WTC11 (cell line): ENCODE measurements at regions not wholly inside any gene's neighbourhood (a gene's known extent, or its start where the extent isn't known, plus 50 kb on each side); places are given as distances from the start of the nearest gene placed in this dataset.

Source experiments
- ATAC-seq: fragments of 200-7000 bp; cut with Tn5 transposase; 2 replicates; pipeline ENCODE4 v1.10.0; 2021; ENCODE audit warnings: mild to moderate bottlenecking, moderate library complexity
- CTCF ChIA-PET: fragments of 300-600 bp; sonication (Branson Sonifier 250); formaldehyde crosslinking; loops from one replicate; lab custom pipeline; 2021; ENCODE audit warnings: antibody characterized with exemption; lab: Charles Lee
- POLR2A ChIA-PET: fragments of 350-600 bp; sonication (Branson Sonifier 250); formaldehyde crosslinking; loops from one replicate; lab custom pipeline; 2021; ENCODE audit warnings: antibody characterized with exemption; lab: Charles Lee
- DNase-seq: peaks from one replicate; pipeline ENCODE4 v3.0.0; 2021; ENCODE audit warnings: low spot score
- H3K27ac Mint-ChIP-seq: 2 replicates; pipeline ENCODE4 v1.8.0; 2021; ENCODE audit warnings: mixed read lengths
- H3K27me3 Mint-ChIP-seq: 2 replicates; pipeline ENCODE4 v1.8.0; 2021; ENCODE audit warnings: low read depth, mild to moderate bottlenecking, moderate library complexity, mixed read lengths
- H3K36me3 Mint-ChIP-seq: 2 replicates; pipeline ENCODE4 v1.8.0; 2021; ENCODE audit warnings: mixed read lengths
- H3K4me1 Mint-ChIP-seq: 2 replicates; pipeline ENCODE4 v1.8.0; 2022; ENCODE audit warnings: mixed read lengths
- H3K4me3 Mint-ChIP-seq: 2 replicates; pipeline ENCODE4 v1.8.0; 2021; ENCODE audit warnings: mild to moderate bottlenecking, moderate library complexity, mixed read lengths
- H3K9me3 Mint-ChIP-seq: 2 replicates; pipeline ENCODE4 v1.8.0; 2021; ENCODE audit warnings: mixed read lengths
- ATF1 ChIP-seq: sonication (generic); formaldehyde crosslinking; IDR thresholded peaks from 2 replicates; pipeline ENCODE4 v1.8.1; 2023; ENCODE audit warnings: mild to moderate bottlenecking, moderate library complexity, missing genetic modification reagents
- ATF2 ChIP-seq: sonication (generic); formaldehyde crosslinking; IDR thresholded peaks from 2 replicates; pipeline ENCODE4 v1.8.1; 2022; ENCODE audit warnings: low read depth, missing genetic modification reagents, borderline replicate concordance
- FOXK1 ChIP-seq: sonication (generic); formaldehyde crosslinking; IDR thresholded peaks from 2 replicates; pipeline ENCODE4 v1.8.0; 2022; ENCODE audit warnings: mild to moderate bottlenecking, moderate library complexity, missing genetic modification reagents
- FOXP1 ChIP-seq: sonication (generic); formaldehyde crosslinking; IDR thresholded peaks from 2 replicates; pipeline ENCODE4 v1.8.0; 2022; ENCODE audit warnings: missing genetic modification reagents, mild to moderate bottlenecking, moderate library complexity, borderline replicate concordance
- GRHL2 ChIP-seq: fragments of 250-450 bp; sonication (Bioruptor Pico); IDR thresholded peaks from 2 replicates; pipeline ENCODE4 v1.8.0; 2022; ENCODE audit warnings: mild to moderate bottlenecking, moderate library complexity; ENCODE audit not compliant: insufficient replicate concordance, severe bottlenecking
- HMGXB4 ChIP-seq: sonication (generic); formaldehyde crosslinking; IDR thresholded peaks from 2 replicates; pipeline ENCODE4 v1.8.1; 2023; ENCODE audit warnings: mild to moderate bottlenecking, moderate library complexity, missing genetic modification reagents
- IRF1 ChIP-seq: sonication (generic); formaldehyde crosslinking; IDR thresholded peaks from 2 replicates; pipeline ENCODE4 v1.8.0; 2023; ENCODE audit warnings: missing genetic modification reagents
- IRF2 ChIP-seq: sonication (generic); formaldehyde crosslinking; IDR thresholded peaks from 2 replicates; pipeline ENCODE4 v1.8.0; 2022; ENCODE audit warnings: low read depth, missing genetic modification reagents, borderline replicate concordance
- JUN ChIP-seq: sonication (generic); formaldehyde crosslinking; IDR thresholded peaks from 2 replicates; pipeline ENCODE4 v1.8.0; 2023; ENCODE audit warnings: mild to moderate bottlenecking, missing genetic modification reagents
- MLX ChIP-seq: sonication (generic); formaldehyde crosslinking; IDR thresholded peaks from 2 replicates; pipeline ENCODE4 v1.8.1; 2023; ENCODE audit warnings: mild to moderate bottlenecking, missing genetic modification reagents, moderate library complexity
- NFATC4 ChIP-seq: fragments of 250-450 bp; sonication (Bioruptor Pico); IDR thresholded peaks from 2 replicates; pipeline ENCODE4 v1.9.0; 2021; ENCODE audit warnings: mild to moderate bottlenecking
- NR1H2 ChIP-seq: sonication (generic); formaldehyde crosslinking; IDR thresholded peaks from 2 replicates; pipeline ENCODE4 v1.9.0; 2021; ENCODE audit warnings: mild to moderate bottlenecking, moderate library complexity, missing genetic modification reagents
- PREB ChIP-seq: sonication (generic); formaldehyde crosslinking; IDR thresholded peaks from 2 replicates; pipeline ENCODE4 v1.8.1; 2022; ENCODE audit warnings: mild to moderate bottlenecking, missing genetic modification reagents, moderate library complexity, borderline replicate concordance
- RORB ChIP-seq: fragments of 250-450 bp; sonication (Bioruptor Pico); IDR thresholded peaks from 2 replicates; pipeline ENCODE4 v1.9.0; 2021; ENCODE audit warnings: mild to moderate bottlenecking
- ZBTB21 ChIP-seq: sonication (generic); formaldehyde crosslinking; IDR thresholded peaks from 2 replicates; pipeline ENCODE4 v1.8.1; 2023; ENCODE audit warnings: mild to moderate bottlenecking, missing genetic modification reagents, borderline replicate concordance
- ZNF396 ChIP-seq: fragments of 250-450 bp; sonication (Bioruptor Pico); IDR thresholded peaks from 2 replicates; pipeline ENCODE4 v1.8.0; 2021; ENCODE audit warnings: mild to moderate bottlenecking, moderate library complexity, borderline replicate concordance

- TF ChIP-seq HMGXB4 (CRISPR knock-in tag) (no peak), IRF2 (CRISPR knock-in tag) (no peak), NFATC4 (CRISPR knock-in tag) (no peak), PREB (no peak)
Observed at GRCh38 chr3:76429581-76430177, 610.2 kb upstream of the ROBO2 start (continued).

GRCh38 chr3:76432396-76432795 is 607.5 kb upstream of the ROBO2 start:
- no peak overlapping the region for H3K4me3 Mint-ChIP-seq
- H3K9me3 Mint-ChIP-seq: 0 out of 2 replicates have a peak, but pooled peaks cover 4% of the 10 kb centered on the region
- no peak for TF ChIP-seq HMGXB4 (CRISPR knock-in tag)
- TF ChIP-seq GRHL2 (CRISPR knock-in tag): no peak
- TF ChIP-seq NR1H2 (CRISPR knock-in tag): no peak
- TF ChIP-seq FOXK1 (CRISPR knock-in tag): no peak
- no peak for TF ChIP-seq IRF1 (CRISPR knock-in tag)
- TF ChIP-seq ATF1 (CRISPR knock-in tag): no peak
- no peak for TF ChIP-seq ZBTB21 (CRISPR knock-in tag)
- no peak for ATAC-seq
- H3K4me1 Mint-ChIP-seq: no peaks in the 10 kb centered on the region
- ChIA-PET CTCF (no interaction called here), POLR2A (no interaction called here)
- H3K36me3 Mint-ChIP-seq: no peaks in the 10 kb centered on the region
- no peak for DNase-seq
- H3K27ac Mint-ChIP-seq: no peak overlapping the region
- H3K27me3 Mint-ChIP-seq: no peaks in the 10 kb centered on the region

- Mint-ChIP-seq H3K27ac (no peak overlapping the region), H3K4me3 (no peak overlapping the region), H3K4me1 (peaks cover 15% of the 10 kb centered on the region), H3K27me3 (no peaks in the 10 kb centered on the region), H3K36me3 (no peaks in the 10 kb centered on the region), H3K9me3 (0 out of 2 replicates have a peak, but pooled peaks cover 4% of the 10 kb centered on the region)
- CTCF ChIA-PET: interaction anchor here (1.0 kb wide), 1 partner anchor 210 kb away, joined by 3 read pairs; no protein-coding TSS in a partner anchor
- POLR2A ChIA-PET: no interaction called here
- ATAC-seq: no peak
- TF ChIP-seq MLX (no peak), JUN (CRISPR knock-in tag) (no peak), FOXP1 (CRISPR knock-in tag) (no peak), ATF2 (CRISPR knock-in tag) (no peak), RORB (no peak), ATF1 (CRISPR knock-in tag) (no peak), ZNF396 (CRISPR knock-in tag) (no peak), ZBTB21 (CRISPR knock-in tag) (no peak)
- DNase-seq: no peak
Observed at GRCh38 chr3:76436894-76437293, 603.0 kb upstream of the ROBO2 start.
